Astrocyte (in vitro differentiated cells and primary cell): ENCODE measurements at regions not wholly inside any gene's neighbourhood (a gene's known extent, or its start where the extent isn't known, plus 50 kb on each side); places are given as distances from the start of the nearest gene placed in this dataset.

ENCODE experiments used
- DNase-seq: peaks from one replicate; pipeline ENCODE4 v3.0.0-alpha.2; 2010; ENCODE audit warnings: low read depth
- FAIRE-seq: peaks from 2 replicates; lab custom pipeline; 2011; peaks lifted over from hg19 to GRCh38; lab: Jason Lieb, UNC
- H2AFZ ChIP-seq: 2 replicates; pipeline ENCODE4 v1.6.0; 2012; ENCODE audit warnings: low read depth, low read length, inconsistent platforms
- H3K27ac ChIP-seq: 2 replicates; pipeline ENCODE4 v1.5.1; 2011; ENCODE audit warnings: low read depth, low read length, inconsistent platforms
- H3K27me3 ChIP-seq: 2 replicates; pipeline ENCODE4 v1.6.0; 2011; ENCODE audit warnings: low read length, inconsistent platforms; ENCODE audit not compliant: insufficient read depth
- H3K36me3 ChIP-seq: 2 replicates; pipeline ENCODE4 v1.5.1; 2011; ENCODE audit warnings: low read length, inconsistent platforms; ENCODE audit not compliant: insufficient read depth
- H3K4me1 ChIP-seq: 2 replicates; pipeline ENCODE4 v1.5.1; 2011; ENCODE audit warnings: low read length, inconsistent platforms; ENCODE audit not compliant: insufficient read depth
- H3K4me2 ChIP-seq: 2 replicates; pipeline ENCODE4 v1.6.0; 2012; ENCODE audit warnings: low read length, inconsistent platforms
- H3K4me3 ChIP-seq: 2 replicates; pipeline ENCODE4 v1.5.1; 2011; ENCODE audit warnings: low read depth, mild to moderate bottlenecking, low read length, inconsistent platforms; ENCODE audit not compliant: insufficient read depth
- H3K79me2 ChIP-seq: 2 replicates; pipeline ENCODE4 v1.6.0; 2012; ENCODE audit warnings: mild to moderate bottlenecking, low read length, inconsistent platforms; ENCODE audit not compliant: insufficient read depth
- H3K9ac ChIP-seq: 2 replicates; pipeline ENCODE4 v1.6.0; 2012; ENCODE audit warnings: mild to moderate bottlenecking, low read length, inconsistent platforms
- H3K9me3 ChIP-seq: 2 replicates; pipeline ENCODE4 v1.5.1; 2012; ENCODE audit warnings: low read depth, mild to moderate bottlenecking, low read length, inconsistent platforms; ENCODE audit not compliant: insufficient read depth
- H4K20me1 ChIP-seq: 2 replicates; pipeline ENCODE4 v1.6.0; 2012; ENCODE audit warnings: low read length, inconsistent platforms; ENCODE audit not compliant: insufficient read depth
- H3K27ac Mint-ChIP-seq: one replicate; pipeline ENCODE4 v1.8.0; 2021; ENCODE audit warnings: mild to moderate bottlenecking, mixed read lengths; ENCODE audit not compliant: unreplicated experiment
- H3K27me3 Mint-ChIP-seq: one replicate; pipeline ENCODE4 v1.8.0; 2021; ENCODE audit warnings: low read depth, mixed read lengths; ENCODE audit not compliant: unreplicated experiment
- H3K36me3 Mint-ChIP-seq: one replicate; pipeline ENCODE4 v1.8.0; 2021; ENCODE audit warnings: low read depth, mixed read lengths; ENCODE audit not compliant: unreplicated experiment
- H3K4me1 Mint-ChIP-seq: one replicate; pipeline ENCODE4 v1.8.0; 2021; ENCODE audit warnings: low read depth, mixed read lengths; ENCODE audit not compliant: unreplicated experiment
- H3K4me3 Mint-ChIP-seq: one replicate; pipeline ENCODE4 v1.8.0; 2021; ENCODE audit warnings: mild to moderate bottlenecking, moderate library complexity, mixed read lengths; ENCODE audit not compliant: unreplicated experiment
- H3K9me3 Mint-ChIP-seq: one replicate; pipeline ENCODE4 v1.8.0; 2021; ENCODE audit warnings: mild to moderate bottlenecking, mixed read lengths; ENCODE audit not compliant: unreplicated experiment
- CTCF ChIP-seq: IDR thresholded peaks from 2 replicates; pipeline ENCODE4 v1.5.1; 2011; ENCODE audit warnings: low read depth, mild to moderate bottlenecking, inconsistent platforms, low read length, moderate library complexity; ENCODE audit not compliant: insufficient read depth
- EZH2 ChIP-seq: IDR thresholded peaks from 2 replicates; pipeline ENCODE4 v1.6.1; 2012; ENCODE audit warnings: mild to moderate bottlenecking, low read length, inconsistent platforms; ENCODE audit not compliant: insufficient read depth

GRCh38 chr21:38751379-38752050 is 54.2 kb upstream of the ETS2 start:
- no peak overlapping the region for H3K27ac Mint-ChIP-seq
- TF ChIP-seq CTCF (no peak), EZH2 (no peak)
- H3K4me3 ChIP-seq = no peak overlapping the region
- peaks cover 5% of the 10 kb centered on the region for H3K36me3 Mint-ChIP-seq
- H2AFZ ChIP-seq = no peak overlapping the region
- no peaks in the 10 kb centered on the region for H3K27me3 ChIP-seq
- DNase-seq (peak; percentile 80), FAIRE-seq (no peak)
- peaks cover 12% of the 10 kb centered on the region for H3K4me1 Mint-ChIP-seq
- peaks cover 14% of the 10 kb centered on the region for H3K4me1 ChIP-seq
- no peak overlapping the region for H3K4me3 Mint-ChIP-seq
- H4K20me1 ChIP-seq = no peaks in the 10 kb centered on the region
- H3K9me3 Mint-ChIP-seq = peaks cover 7% of the 10 kb centered on the region
- H3K4me2 ChIP-seq = no peak overlapping the region
- no peak overlapping the region for H3K27ac ChIP-seq
- H3K27me3 Mint-ChIP-seq = peaks cover 3% of the 10 kb centered on the region
- H3K9ac ChIP-seq = no peak overlapping the region
- H3K9me3 ChIP-seq = no peaks in the 10 kb centered on the region
- no peaks in the 10 kb centered on the region for H3K79me2 ChIP-seq
- H3K36me3 ChIP-seq = no peaks in the 10 kb centered on the region

GRCh38 chr21:38752051-38752505 is 53.7 kb upstream of the ETS2 start:
- Histone ChIP-seq H3K4me3 (no peak overlapping the region), H3K4me1 (peaks cover 19% of the 10 kb centered on the region), H4K20me1 (no peaks in the 10 kb centered on the region), H3K27me3 (no peaks in the 10 kb centered on the region), H3K79me2 (no peaks in the 10 kb centered on the region), H3K4me2 (no peak overlapping the region), H3K27ac (no peak overlapping the region), H3K9me3 (no peaks in the 10 kb centered on the region), H3K36me3 (no peaks in the 10 kb centered on the region), H3K9ac (no peak overlapping the region), H2AFZ (no peak overlapping the region)
- H3K27me3 Mint-ChIP-seq = peaks cover 3% of the 10 kb centered on the region
- FAIRE-seq (no peak), DNase-seq (no peak)
- H3K4me1 Mint-ChIP-seq = peaks cover 18% of the 10 kb centered on the region
- H3K9me3 Mint-ChIP-seq = peaks cover 2% of the 10 kb centered on the region
- H3K27ac Mint-ChIP-seq = no peak overlapping the region
- TF ChIP-seq CTCF (no peak), EZH2 (no peak)
- H3K36me3 Mint-ChIP-seq = peaks cover 5% of the 10 kb centered on the region
- no peak overlapping the region for H3K4me3 Mint-ChIP-seq

- Mint-ChIP-seq H3K27ac (no peak overlapping the region), H3K9me3 (no peaks in the 10 kb centered on the region), H3K4me3 (no peak overlapping the region), H3K4me1 (peaks cover 25% of the 10 kb centered on the region), H3K27me3 (peaks cover under 1% of the 10 kb centered on the region), H3K36me3 (peaks cover 5% of the 10 kb centered on the region)
- FAIRE-seq (no peak), DNase-seq (no peak)
- Histone ChIP-seq H3K9me3 (no peaks in the 10 kb centered on the region), H3K27me3 (no peaks in the 10 kb centered on the region), H3K9ac (no peak overlapping the region), H3K4me2 (no peak overlapping the region), H3K4me3 (no peak overlapping the region), H3K79me2 (no peaks in the 10 kb centered on the region), H4K20me1 (no peaks in the 10 kb centered on the region), H3K27ac (no peak overlapping the region), H3K36me3 (no peaks in the 10 kb centered on the region), H3K4me1 (peaks cover 21% of the 10 kb centered on the region), H2AFZ (no peak overlapping the region)
- TF ChIP-seq CTCF = no peak
- TF ChIP-seq EZH2 = no peak
Measured at GRCh38 chr21:38753114-38753513, 52.6 kb upstream of the ETS2 start.
